GM19438 (cell line): ENCODE measurements at regions not wholly inside any gene's neighbourhood (a gene's known extent, or its start where the extent isn't known, plus 50 kb on each side); places are given as distances from the start of the nearest gene placed in this dataset.

Experiments
- ATAC-seq: cut with Tn5 transposase; IDR thresholded peaks from one replicate; pipeline ENCODE4 v1.9.1; 2021; ENCODE audit warnings: low read depth; ENCODE audit not compliant: unreplicated experiment

GRCh38 chr13:22256111-22256639 is 585.3 kb downstream of the FGF9 start:
- ATAC-seq = no peak

- ATAC-seq = no peak
Measured at GRCh38 chr13:22262001-22262885, 591.4 kb downstream of the FGF9 start.

GRCh38 chr13:22263185-22263584 is 592.3 kb downstream of the FGF9 start:
- no peak for ATAC-seq

GRCh38 chr13:22265563-22265962 is 594.7 kb downstream of the FGF9 start:
- no peak for ATAC-seq

DNA sequence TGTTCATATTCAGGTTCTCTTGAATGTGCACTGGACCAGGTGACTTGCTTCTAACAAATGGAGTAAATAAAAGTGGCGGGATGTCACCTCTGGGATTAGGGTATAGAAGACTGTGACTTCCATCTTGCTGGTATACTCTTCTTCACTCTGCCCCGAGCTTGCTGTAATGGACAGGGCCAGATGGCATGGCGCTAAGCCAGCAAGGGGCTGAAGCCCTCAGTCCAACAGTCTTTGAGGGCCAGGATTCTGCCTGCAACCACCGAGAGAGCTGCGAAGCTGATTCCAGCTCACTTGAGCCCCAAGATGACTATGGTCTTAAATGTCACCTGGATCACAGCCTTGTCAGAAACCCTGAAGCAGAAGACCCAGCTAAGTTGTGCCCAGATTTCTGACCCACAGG is 600.0 kb downstream of the FGF9 start:
- no peak for ATAC-seq

DNA sequence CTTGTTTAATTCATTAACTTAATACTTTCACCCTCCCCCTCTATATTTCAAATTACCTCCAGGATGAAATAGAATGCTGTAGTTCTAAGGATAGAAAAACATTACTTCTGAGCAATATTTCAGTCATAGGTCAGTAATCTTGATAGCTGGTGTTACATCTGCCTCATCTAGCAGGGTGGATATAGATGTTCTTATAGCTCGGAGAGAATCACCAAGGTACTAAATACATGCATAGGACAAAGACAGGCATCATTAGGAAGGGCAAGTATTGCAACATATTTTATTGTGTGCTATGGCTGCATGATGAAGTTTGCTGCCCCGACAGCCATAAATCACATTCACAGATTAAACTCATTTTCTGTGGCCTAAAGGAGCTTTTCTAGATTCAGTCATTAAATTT is 601.0 kb downstream of the FGF9 start:
- ATAC-seq = no peak

- ATAC-seq = no peak
Measured at GRCh38 chr13:22275393-22275792, 604.5 kb downstream of the FGF9 start.

GRCh38 chr13:22276616-22277015 is 605.7 kb downstream of the FGF9 start:
- ATAC-seq = no peak

GRCh38 chr13:22278336-22278929 is 607.6 kb downstream of the FGF9 start:
- no peak for ATAC-seq

GRCh38 chr13:22285867-22286266 is 615.0 kb downstream of the FGF9 start:
- no peak for ATAC-seq

DNA sequence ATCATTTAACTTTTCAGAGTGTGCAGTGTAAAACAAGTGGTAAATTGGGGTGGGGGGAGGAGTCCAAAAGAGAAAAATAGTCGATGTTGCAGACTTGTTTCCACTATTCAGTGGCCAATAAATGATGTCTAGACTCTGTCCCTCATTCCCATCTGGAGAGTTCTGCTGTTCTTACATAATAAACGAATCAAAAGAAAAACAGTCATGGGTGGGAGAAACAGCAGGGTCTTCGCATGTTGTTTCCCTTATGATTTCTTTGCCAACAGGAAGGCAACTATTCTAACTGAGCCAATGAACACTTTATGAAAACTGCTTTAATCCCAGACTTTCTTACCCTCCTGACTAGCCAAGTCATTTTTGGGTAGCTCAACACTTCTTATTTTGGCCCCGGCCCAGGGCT is 615.5 kb downstream of the FGF9 start:
- no peak for ATAC-seq

DNA sequence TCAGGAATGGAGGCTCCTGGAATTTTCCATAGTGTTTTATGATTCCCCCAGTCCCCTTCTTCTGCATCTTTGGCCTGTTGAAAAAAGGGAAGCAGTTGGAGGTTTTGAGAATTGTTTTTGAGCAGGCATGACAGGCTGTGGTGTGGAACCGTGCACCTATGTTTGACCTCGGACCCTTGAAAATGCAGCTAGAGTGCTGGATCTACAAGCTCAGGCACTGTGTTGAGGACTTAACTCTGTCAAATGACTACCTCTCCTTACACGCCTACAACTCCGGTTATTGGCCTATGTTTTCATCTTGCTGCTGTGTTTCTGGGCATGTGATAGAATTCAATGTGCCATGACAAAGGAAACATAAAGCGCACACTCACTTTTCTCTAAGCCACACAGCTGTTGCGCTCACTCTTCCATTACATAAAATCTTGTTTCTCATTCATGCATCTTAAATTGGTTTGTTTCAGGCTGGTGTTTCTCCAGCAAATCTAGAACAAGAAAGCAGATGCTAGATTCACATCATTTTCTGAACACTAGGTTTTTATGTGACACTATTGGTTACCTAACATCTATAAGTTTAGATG is 616.6 kb downstream of the FGF9 start:
- no peak for ATAC-seq

DNA sequence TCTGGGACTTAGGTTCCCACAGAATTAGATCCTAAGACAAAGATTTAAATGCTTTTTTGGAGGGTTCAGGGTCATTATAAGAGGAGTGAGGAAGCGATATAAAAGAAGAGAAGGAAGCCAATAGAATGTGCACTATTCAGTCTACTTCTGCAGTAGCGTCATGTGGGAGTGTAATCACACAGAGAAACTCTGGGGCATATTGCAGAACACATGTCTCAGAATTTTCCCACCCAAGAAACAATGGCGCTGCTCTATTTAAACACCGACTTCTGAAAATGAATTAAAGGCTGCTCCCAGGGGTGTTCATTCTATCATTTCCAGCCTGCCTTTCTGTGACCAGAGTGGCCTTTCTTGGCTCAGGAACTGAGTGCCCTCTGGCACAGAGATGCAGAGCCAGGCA is 617.6 kb downstream of the FGF9 start:
- no peak for ATAC-seq

DNA sequence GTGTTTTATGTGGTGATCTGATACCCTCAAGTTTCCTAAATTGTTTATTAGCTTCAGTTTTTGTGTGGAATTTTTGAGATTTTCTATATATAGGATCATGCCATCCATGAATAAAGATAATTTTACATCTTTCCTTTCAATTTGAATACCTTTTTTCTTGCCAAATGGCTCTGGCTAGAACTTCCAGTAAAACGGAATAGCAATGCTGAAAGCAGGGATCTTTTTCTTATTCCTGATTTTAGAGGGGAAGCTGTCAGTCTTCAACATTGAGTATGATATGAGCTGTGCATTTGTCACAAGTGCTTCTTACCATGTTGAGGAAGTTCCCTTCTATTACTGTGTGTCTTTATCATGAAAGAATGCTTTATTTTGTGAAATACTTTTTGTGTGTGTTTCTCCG is 618.8 kb downstream of the FGF9 start:
- ATAC-seq = no peak

DNA sequence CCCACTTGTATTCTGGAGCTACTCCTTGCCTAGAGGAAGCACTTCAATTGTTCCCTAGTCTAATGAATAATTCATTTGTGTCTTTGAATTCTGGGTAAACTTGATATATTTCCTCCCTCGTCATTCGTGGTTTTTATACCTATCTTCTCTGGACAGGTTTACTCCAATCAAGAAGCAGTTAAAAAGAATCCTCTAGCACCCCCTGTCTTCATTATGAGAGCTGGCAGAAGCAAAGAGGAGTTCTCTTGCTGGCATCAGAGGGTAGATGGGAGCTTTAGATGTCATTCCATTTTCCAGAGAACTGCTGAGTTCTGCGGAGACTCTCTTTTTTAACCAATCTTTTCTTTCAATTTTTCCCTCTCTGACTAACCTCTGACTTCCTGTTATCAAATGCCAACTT is 627.7 kb downstream of the FGF9 start:
- no peak for ATAC-seq

DNA sequence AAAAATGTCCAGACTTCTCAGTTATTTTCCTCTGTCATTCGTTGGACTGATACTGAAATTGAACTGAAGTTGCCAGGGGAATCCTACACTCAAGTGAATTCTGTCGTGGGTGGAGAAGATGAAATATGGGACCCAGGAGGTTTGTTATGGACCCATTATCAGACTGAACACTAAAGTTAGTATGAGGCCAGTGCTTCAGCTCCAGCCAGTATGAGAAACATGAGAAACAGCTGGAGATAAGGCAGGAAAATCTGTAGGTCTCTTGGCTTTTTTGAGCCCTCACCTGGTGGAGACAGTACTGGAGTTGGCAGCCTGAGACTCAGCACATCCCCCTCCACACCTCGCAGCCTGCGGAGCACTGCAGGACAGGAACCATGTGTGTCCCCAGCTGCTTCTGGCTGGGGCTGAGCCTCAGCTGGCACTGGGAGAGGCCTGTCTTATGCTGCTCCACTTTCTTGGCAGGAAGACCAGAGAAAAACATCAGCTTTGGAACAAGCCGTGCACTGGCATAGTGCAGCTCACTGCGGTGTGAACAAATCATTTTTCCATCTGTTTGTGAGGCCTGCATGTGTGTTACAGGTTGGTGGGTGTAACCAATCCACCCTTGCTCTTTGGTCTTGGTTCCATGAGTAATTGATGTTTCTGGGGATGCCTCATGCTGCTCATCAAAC is 641.0 kb downstream of the FGF9 start:
- ATAC-seq = no peak

- ATAC-seq = no peak
Measured at GRCh38 chr13:22312405-22312803, 641.5 kb downstream of the FGF9 start.

GRCh38 chr13:22316494-22317025 is 645.7 kb downstream of the FGF9 start:
- ATAC-seq = no peak

- ATAC-seq = no peak
Measured at GRCh38 chr13:22320991-22321390, 650.1 kb downstream of the FGF9 start.

- no peak for ATAC-seq
Measured at GRCh38 chr13:22325761-22326160, 654.9 kb downstream of the FGF9 start.

DNA sequence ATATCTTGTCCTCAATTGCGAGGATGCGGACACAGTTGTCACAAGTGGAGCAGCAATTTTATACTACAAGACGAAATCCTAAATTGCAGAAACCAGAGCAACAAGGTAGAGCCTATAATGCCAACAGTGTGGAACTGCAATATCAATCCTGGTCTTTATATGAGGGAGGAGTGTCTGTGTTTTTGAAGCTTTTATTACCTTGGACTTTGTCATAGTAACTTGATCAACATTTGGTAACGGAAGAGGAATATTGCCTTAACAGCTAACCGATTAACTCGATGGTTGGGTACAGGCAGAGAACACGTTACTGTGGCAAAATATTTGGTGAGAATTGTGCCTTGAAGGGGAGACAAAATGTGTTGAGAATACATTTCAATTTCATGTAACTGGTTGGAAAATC is 661.5 kb downstream of the FGF9 start:
- ATAC-seq = no peak
